ENCODE measurements at regions not wholly inside any gene's neighbourhood (a gene's known extent, or its start where the extent isn't known, plus 50 kb on each side); places are given as distances from the start of the nearest gene placed in this dataset.

- no peak for TF ChIP-seq SMC3 (IDR thresholded peaks at IDR 0.05; ENCODE audit: borderline replicate concordance, low read length)
- no peak for TF ChIP-seq ZNF24 (IDR thresholded peaks at IDR 0.05)
- TF ChIP-seq TAF1 (IDR thresholded peaks at IDR 0.05; ENCODE audit: borderline replicate concordance, low read depth, low read length): no peak
- TF ChIP-seq CHD2 (IDR thresholded peaks at IDR 0.05; ENCODE audit: borderline replicate concordance, low read depth, low read length): no peak
- TF ChIP-seq HDGF (IDR thresholded peaks at IDR 0.05): no peak
- TF ChIP-seq NFIC (IDR thresholded peaks at IDR 0.05; ENCODE audit: low read depth, low read length): no peak
- TF ChIP-seq ZNF274 (IDR thresholded peaks at IDR 0.05; ENCODE audit: insufficient read depth, insufficient read length): no peak
- TF ChIP-seq MXI1 (IDR thresholded peaks at IDR 0.05; ENCODE audit: low read depth, low read length): no peak
- TF ChIP-seq PKNOX1 (IDR thresholded peaks at IDR 0.05): no peak
- TF ChIP-seq SMAD1 (IDR thresholded peaks at IDR 0.05; ENCODE audit: low read depth, partially characterized antibody): no peak
Measured at GRCh38 chr4:107122736-107123135, 86.6 kb upstream of the DKK2 start (continued).

DNA sequence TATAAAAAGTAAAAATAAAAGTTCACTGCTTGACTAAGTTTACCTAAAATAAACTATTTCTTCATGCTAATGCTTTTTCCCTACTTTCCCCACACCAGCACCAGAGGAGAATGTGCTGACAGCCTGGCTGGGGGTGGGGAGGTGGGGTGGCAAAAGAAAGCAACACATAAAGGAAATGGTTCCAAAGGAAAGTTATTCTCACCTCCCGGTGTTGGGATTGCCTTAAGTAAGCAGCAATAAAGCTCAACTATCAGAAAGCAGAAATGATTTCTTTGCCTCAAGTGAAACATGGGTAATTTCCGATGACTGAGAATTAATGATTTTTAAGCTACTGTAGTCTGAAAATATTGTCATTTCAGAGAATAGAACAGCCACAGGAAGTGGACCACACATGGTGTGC is 84.5 kb upstream of the DKK2 start:
- DNase-seq (ENCODE audit: low read depth, low spot score) (no peak), ATAC-seq (no peak), FAIRE-seq (no peak)
- in situ Hi-C loops (cut with MboI): no loop called here
- H3K4me2 ChIP-seq (ENCODE audit: control insufficient read depth, insufficient read depth): no peak overlapping the region
- H3K9me3 ChIP-seq (replicated peaks; ENCODE audit: control insufficient read depth, insufficient read depth, low read length): no peaks in the 10 kb centered on the region
- no peaks in the 10 kb centered on the region for H3K79me2 ChIP-seq (ENCODE audit: control insufficient read depth, insufficient read depth, low read length)
- no peak overlapping the region for H3K4me3 ChIP-seq
- intact Hi-C loops (cut with micrococcal nuclease; ENCODE audit: unreplicated experiment): no loop called here
- WGBS (ENCODE audit: insufficient coverage, insufficient replicate concordance, low lambda C conversion rate, missing lambda C conversion rate): 42% methylated on average over 2 of the region's 2 CpGs
- H3K9ac ChIP-seq (ENCODE audit: control insufficient read depth, insufficient read depth, low read length): no peak overlapping the region
- H3K27ac ChIP-seq (ENCODE audit: control insufficient read depth, insufficient read depth): no peak overlapping the region
- H3K4me1 ChIP-seq (ENCODE audit: control insufficient read depth, insufficient read depth, low read length): no peaks in the 10 kb centered on the region
- H2AFZ ChIP-seq (ENCODE audit: control insufficient read depth, low read depth, low read length): no peak overlapping the region
- no peaks in the 10 kb centered on the region for H3K27me3 ChIP-seq (replicated peaks in 1 of 2; ENCODE audit: control insufficient read depth in 2 of 2, insufficient read depth in 2 of 2, low read length in 1 of 2)
- ChIA-PET CTCF (no interaction called here), SMC1A (ENCODE audit: uncharacterized antibody, unreplicated experiment) (no interaction called here), POLR2A (no interaction called here), RAD21 (ENCODE audit: unreplicated experiment) (no interaction called here)
- H3K36me3 ChIP-seq (ENCODE audit: control insufficient read depth in 2 of 2, insufficient read depth in 2 of 2, low read length in 1 of 2): no peaks in the 10 kb centered on the region
- no TSS peak for BruUV-seq (replicated peaks)
- H4K20me1 ChIP-seq (ENCODE audit: control insufficient read depth, insufficient read depth): no peaks in the 10 kb centered on the region
- no peak for TF ChIP-seq MLLT1 (IDR thresholded peaks at IDR 0.05)
- TF ChIP-seq TARDBP (IDR thresholded peaks at IDR 0.05; ENCODE audit: borderline replicate concordance): no peak
- no peak for TF ChIP-seq IKZF1 (conservative IDR thresholded peaks at IDR 0.05)
- no peak for TF ChIP-seq MEF2B (IDR thresholded peaks at IDR 0.05; ENCODE audit: partially characterized antibody, poor library complexity, severe bottlenecking)
- TF ChIP-seq POU2F2 (IDR thresholded peaks at IDR 0.05; ENCODE audit: borderline replicate concordance, low read depth, low read length): no peak
- TF ChIP-seq SP1 (IDR thresholded peaks at IDR 0.05; ENCODE audit: low read depth, low read length): no peak
- no peak for TF ChIP-seq TCF7 (IDR thresholded peaks at IDR 0.05; ENCODE audit: borderline replicate concordance)
- no peak for TF ChIP-seq RAD51 (IDR thresholded peaks at IDR 0.05)
- no peak for TF ChIP-seq MYB (IDR thresholded peaks at IDR 0.05; ENCODE audit: borderline replicate concordance, low read depth, low read length)
- no peak for TF ChIP-seq CHD4 (IDR thresholded peaks at IDR 0.05)
- no peak for TF ChIP-seq REST (IDR thresholded peaks at IDR 0.05; ENCODE audit: low read depth, low read length)
- TF ChIP-seq CBX3 (IDR thresholded peaks at IDR 0.05; ENCODE audit: borderline replicate concordance, low read depth): no peak
